Coronary artery (tissue), 2 donors: ENCODE measurements at regions not wholly inside any gene's neighbourhood (a gene's known extent, or its start where the extent isn't known, plus 50 kb on each side); places are given as distances from the start of the nearest gene placed in this dataset.

ENCODE experiments used
- DNase-seq: peaks from one replicate; pipeline ENCODE4 v3.0.0-alpha.2; 2017; ENCODE audit warnings: low spot score
- H3K27ac ChIP-seq, 2 donors: fragments of 200-600 bp; sonication (generic); one replicate each; pipeline ENCODE4 v1.5.1; 2016 to 2019
- H3K4me3 ChIP-seq: fragments of 200-600 bp; sonication (generic); 2 replicates; pipeline ENCODE4 v1.5.1; 2016; ENCODE audit warnings: mild to moderate bottlenecking, moderate library complexity
- TF ChIP-seq, protein P1 (sequence below): fragments of 200-600 bp; sonication (generic); IDR thresholded peaks from one replicate; pipeline ENCODE4 v1.5.1; 2019; ENCODE audit warnings: antibody characterized with exemption

DNA sequence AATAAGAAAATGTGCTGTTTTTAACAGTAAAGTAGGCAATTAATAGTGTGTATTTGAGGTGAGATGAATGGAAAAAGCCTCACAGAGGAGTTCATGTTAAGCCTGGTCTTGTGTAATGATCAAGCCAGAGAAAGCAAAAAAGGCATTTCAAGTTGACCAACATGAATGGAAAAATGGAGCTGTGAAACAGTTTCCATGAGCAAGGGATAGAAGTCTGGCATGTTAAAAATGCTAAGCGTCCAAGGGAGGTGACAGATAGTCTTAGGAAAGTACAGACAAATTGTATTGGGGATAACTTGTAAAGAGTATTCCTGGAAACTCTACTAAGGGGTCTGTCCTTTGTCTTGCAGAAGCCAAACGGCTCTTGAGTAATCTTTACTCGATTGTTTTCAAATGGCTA, 506.8 kb upstream of the ATXN8OS start:
- no peak overlapping the region for H3K27ac ChIP-seq
- TF ChIP-seq, protein P1, sequence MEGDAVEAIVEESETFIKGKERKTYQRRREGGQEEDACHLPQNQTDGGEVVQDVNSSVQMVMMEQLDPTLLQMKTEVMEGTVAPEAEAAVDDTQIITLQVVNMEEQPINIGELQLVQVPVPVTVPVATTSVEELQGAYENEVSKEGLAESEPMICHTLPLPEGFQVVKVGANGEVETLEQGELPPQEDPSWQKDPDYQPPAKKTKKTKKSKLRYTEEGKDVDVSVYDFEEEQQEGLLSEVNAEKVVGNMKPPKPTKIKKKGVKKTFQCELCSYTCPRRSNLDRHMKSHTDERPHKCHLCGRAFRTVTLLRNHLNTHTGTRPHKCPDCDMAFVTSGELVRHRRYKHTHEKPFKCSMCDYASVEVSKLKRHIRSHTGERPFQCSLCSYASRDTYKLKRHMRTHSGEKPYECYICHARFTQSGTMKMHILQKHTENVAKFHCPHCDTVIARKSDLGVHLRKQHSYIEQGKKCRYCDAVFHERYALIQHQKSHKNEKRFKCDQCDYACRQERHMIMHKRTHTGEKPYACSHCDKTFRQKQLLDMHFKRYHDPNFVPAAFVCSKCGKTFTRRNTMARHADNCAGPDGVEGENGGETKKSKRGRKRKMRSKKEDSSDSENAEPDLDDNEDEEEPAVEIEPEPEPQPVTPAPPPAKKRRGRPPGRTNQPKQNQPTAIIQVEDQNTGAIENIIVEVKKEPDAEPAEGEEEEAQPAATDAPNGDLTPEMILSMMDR: no peak
- DNase-seq: no peak
- H3K4me3 ChIP-seq: no peak overlapping the region

DNA sequence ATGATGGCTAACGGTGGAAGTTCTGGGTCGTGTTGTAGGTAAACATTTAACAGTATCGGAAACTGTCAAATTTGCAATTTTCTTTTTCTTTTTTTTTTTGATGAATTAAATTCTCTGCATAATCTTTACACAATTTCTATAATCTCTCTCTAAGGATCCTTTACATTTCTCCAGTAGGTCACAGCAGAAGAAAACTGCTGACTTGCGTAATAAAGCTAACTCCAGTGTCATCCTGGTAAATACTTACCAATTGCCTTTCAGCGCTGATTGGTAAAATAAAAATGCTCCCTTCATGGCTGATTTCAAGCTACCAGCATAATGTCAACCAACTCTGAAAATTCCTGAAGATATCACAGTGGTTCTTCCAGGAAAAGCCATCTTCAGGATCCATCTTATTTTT, 510.5 kb upstream of the ATXN8OS start:
- no peak overlapping the region for H3K27ac ChIP-seq
- H3K4me3 ChIP-seq: no peak overlapping the region
- no peak for DNase-seq
- TF ChIP-seq, protein P1: no peak

DNA sequence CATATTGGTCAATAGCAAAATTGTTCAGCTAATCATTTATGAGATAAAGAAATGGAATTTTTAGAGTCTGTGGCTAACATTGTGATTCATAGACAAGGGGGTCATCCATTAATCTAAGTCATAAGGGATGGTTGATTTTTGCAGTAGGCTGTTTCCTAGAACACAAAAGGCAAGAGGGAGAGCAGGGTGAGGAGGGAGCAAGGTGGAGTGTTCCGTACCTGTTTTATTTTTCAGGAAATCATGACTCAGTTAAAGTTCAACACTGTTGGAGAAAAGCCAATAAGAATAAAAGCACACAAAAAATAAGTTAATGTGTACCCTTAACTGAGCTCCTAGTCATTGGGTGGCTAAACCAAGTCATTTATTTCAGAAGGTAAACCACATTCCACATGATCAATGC, 512.4 kb upstream of the ATXN8OS start:
- DNase-seq: no peak
- Histone ChIP-seq H3K27ac (no peak overlapping the region), H3K4me3 (no peak overlapping the region)
- TF ChIP-seq, protein P1: no peak

DNA sequence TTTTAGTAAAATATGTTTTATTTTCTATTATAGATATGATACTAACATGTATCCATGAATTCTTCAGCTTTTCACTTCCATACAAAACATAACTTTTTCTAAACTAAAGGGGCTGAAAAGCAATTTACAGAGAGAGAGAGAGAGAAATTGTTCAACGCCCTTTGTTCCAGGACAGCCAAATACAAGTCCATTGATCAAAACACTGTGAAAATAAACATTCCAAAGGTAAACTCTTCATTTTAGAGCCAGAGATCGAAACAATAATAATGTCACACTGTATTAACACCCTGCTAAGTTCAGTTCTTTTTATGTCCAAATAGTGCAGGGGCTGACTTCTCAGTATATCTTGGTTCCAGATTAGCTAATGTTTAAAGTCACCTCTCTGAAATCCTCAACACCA, 516.2 kb upstream of the ATXN8OS start:
- Histone ChIP-seq H3K27ac (no peak overlapping the region), H3K4me3 (no peak overlapping the region)
- DNase-seq: no peak
- TF ChIP-seq, protein P1: no peak

GRCh38 chr13:69589531-69590235, 517.9 kb upstream of the ATXN8OS start:
- no peak for DNase-seq
- H3K4me3 ChIP-seq: no peak overlapping the region
- TF ChIP-seq, protein P1: no peak
- no peak overlapping the region for H3K27ac ChIP-seq

DNA sequence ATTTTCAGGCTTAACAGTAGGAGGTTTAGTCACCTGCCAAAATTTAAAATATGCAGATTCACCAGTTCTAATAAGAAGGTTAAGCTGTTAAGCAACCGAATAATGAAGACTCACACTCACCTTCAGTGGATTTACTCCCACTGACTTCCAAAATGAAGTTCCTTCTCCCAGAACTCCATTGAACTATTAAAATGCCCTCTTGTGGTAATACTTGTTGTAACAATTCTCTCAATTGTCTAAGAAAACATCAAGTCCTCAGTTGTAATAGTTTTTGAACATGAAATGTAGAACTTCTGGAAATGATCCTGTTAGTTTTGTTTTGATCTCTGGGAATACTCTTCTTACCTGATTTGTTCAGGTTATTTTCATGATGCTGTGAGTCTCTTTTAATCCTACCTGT, 522.0 kb upstream of the ATXN8OS start:
- Histone ChIP-seq H3K4me3 (no peak overlapping the region), H3K27ac (no peak overlapping the region)
- no peak for DNase-seq
- TF ChIP-seq, protein P1: no peak

DNA sequence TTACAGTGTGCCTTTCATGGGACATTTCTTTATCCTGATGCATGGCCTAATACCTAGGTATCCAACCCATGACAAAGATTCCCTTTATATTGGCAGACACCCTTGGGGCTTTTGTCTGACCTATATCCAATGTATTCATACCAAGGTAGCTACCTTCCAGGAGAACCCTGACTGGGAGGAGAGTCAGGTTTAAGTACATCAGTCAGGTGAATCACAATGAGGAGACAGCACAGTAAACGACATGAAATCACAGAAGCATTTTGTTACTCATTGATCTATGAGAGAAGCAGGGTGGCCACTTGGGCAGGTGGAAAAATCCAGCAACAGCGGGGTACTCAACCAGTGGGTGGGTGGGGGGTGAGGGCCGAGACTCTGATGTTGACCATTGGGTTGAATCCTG, 527.4 kb upstream of the ATXN8OS start:
- TF ChIP-seq, protein P1: no peak

More for the DNA sequence above, 527.4 kb upstream of the ATXN8OS start:
- no peak for DNase-seq
- Histone ChIP-seq H3K27ac (no peak overlapping the region), H3K4me3 (no peak overlapping the region)
